T47D (cell line): ENCODE measurements at regions not wholly inside any gene's neighbourhood (a gene's known extent, or its start where the extent isn't known, plus 50 kb on each side); places are given as distances from the start of the nearest gene placed in this dataset.

Experiments
- DNase-seq, 2 experiments: peaks; one replicate each; pipeline versions ENCODE4 v3.0.0 to v3.0.0-alpha.2; 2011 to 2012; ENCODE audit warnings: low read depth in 1 of 2, low spot score in 1 of 2
- JUND ChIP-seq: IDR thresholded peaks from 2 replicates; pipeline ENCODE4 v1.6.1; 2012; ENCODE audit warnings: low read depth
- in situ Hi-C: cut with HindIII; loops from 2 replicates; pipeline ENCODE4 v1.10.0; 2016; ENCODE audit warnings: low sequenced_read_pairs, low pct_unique_long_range_greater_than_20kb

- TF ChIP-seq JUND = no peak
- DNase-seq = no peak
- in situ Hi-C loops = no loop called here
These were observed 177.8 kb upstream of the CDIN1 start for GRCh38 chr15:36401586-36401966.

- TF ChIP-seq JUND = no peak
- DNase-seq = no peak
- in situ Hi-C loops = no loop called here
These were observed 176.1 kb upstream of the CDIN1 start for GRCh38 chr15:36403351-36403750.

GRCh38 chr15:36406366-36406765 lies 173.1 kb upstream of the CDIN1 start:
- no peak for TF ChIP-seq JUND
- DNase-seq = no peak
- in situ Hi-C loops = no loop called here

- no peak for TF ChIP-seq JUND
- in situ Hi-C loops = no loop called here
- no peak for DNase-seq
These were observed 172.5 kb upstream of the CDIN1 start for GRCh38 chr15:36406911-36407310.

GRCh38 chr15:36407647-36408046 lies 171.8 kb upstream of the CDIN1 start:
- in situ Hi-C loops = no loop called here
- no peak for TF ChIP-seq JUND
- no peak for DNase-seq

GRCh38 chr15:36409819-36410218 lies 169.6 kb upstream of the CDIN1 start:
- in situ Hi-C loops = no loop called here
- no peak for DNase-seq
- no peak for TF ChIP-seq JUND

- no peak for TF ChIP-seq JUND
- DNase-seq = no peak
- in situ Hi-C loops = no loop called here
These were observed 164.8 kb upstream of the CDIN1 start for GRCh38 chr15:36414670-36415069.

GRCh38 chr15:36415643-36416042 lies 163.8 kb upstream of the CDIN1 start:
- in situ Hi-C loops = no loop called here
- no peak for DNase-seq
- TF ChIP-seq JUND = no peak

GRCh38 chr15:36422631-36423030 lies 156.8 kb upstream of the CDIN1 start:
- TF ChIP-seq JUND = no peak
- no peak for DNase-seq
- in situ Hi-C loops = no loop called here

- DNase-seq = no peak
- TF ChIP-seq JUND = no peak
- in situ Hi-C loops = no loop called here
These were observed 152.7 kb upstream of the CDIN1 start for GRCh38 chr15:36426691-36427090.

GRCh38 chr15:36428102-36428845 lies 151.2 kb upstream of the CDIN1 start:
- DNase-seq = no peak
- in situ Hi-C loops = no loop called here
- no peak for TF ChIP-seq JUND

GRCh38 chr15:36429707-36430106 lies 149.7 kb upstream of the CDIN1 start:
- in situ Hi-C loops = no loop called here
- DNase-seq = no peak

GRCh38 chr15:36430280-36430679 lies 149.1 kb upstream of the CDIN1 start:
- TF ChIP-seq JUND = no peak

More at GRCh38 chr15:36429707-36430106, 149.7 kb upstream of the CDIN1 start:
- no peak for TF ChIP-seq JUND

GRCh38 chr15:36430726-36431265 lies 148.6 kb upstream of the CDIN1 start:
- in situ Hi-C loops = no loop called here
- TF ChIP-seq JUND = no peak
- DNase-seq = no peak

More at GRCh38 chr15:36430280-36430679, 149.1 kb upstream of the CDIN1 start:
- in situ Hi-C loops = no loop called here
- no peak for DNase-seq
